ENCODE measurements at regions not wholly inside any gene's neighbourhood (a gene's known extent, or its start where the extent isn't known, plus 50 kb on each side); places are given as distances from the start of the nearest gene placed in this dataset.
"Not testable (repeated sequence)": the region's sequence is repeated elsewhere in the genome, so short reads cannot be mapped to it uniquely, and the experiment has no call there.

- H3K36me3 ChIP-seq, DNase-seq, H3K27me3 ChIP-seq, H3K9me3 ChIP-seq, H3K4me3 ChIP-seq: not testable (repeated sequence)
Observed at GRCh38 chr4:131883181-131883580, 1265.9 kb upstream of the PCDH10 start.

GRCh38 chr4:131925662-131926061 is 1223.4 kb upstream of the PCDH10 start:
- H3K27me3 ChIP-seq, H3K36me3 ChIP-seq, DNase-seq, H3K9me3 ChIP-seq, H3K4me3 ChIP-seq: not testable (repeated sequence)

- not testable (repeated sequence) for H3K36me3 ChIP-seq, H3K4me3 ChIP-seq, H3K27me3 ChIP-seq, H3K9me3 ChIP-seq, DNase-seq
Observed at GRCh38 chr4:131967646-131968045, 1181.4 kb upstream of the PCDH10 start.

GRCh38 chr4:131974730-131975129 is 1174.4 kb upstream of the PCDH10 start:
- DNase-seq = no peak
- no peaks in the 10 kb centered on the region for H3K9me3 ChIP-seq
- no peaks in the 10 kb centered on the region for H3K36me3 ChIP-seq
- H3K4me3 ChIP-seq = no peak overlapping the region
- no peaks in the 10 kb centered on the region for H3K27me3 ChIP-seq

GRCh38 chr4:131975276-131976132 is 1173.6 kb upstream of the PCDH10 start:
- H3K36me3 ChIP-seq, H3K27me3 ChIP-seq, DNase-seq, H3K9me3 ChIP-seq, H3K4me3 ChIP-seq: not testable (repeated sequence)

GRCh38 chr4:131976133-131977002 is 1172.7 kb upstream of the PCDH10 start:
- H3K9me3 ChIP-seq, DNase-seq, H3K4me3 ChIP-seq, H3K36me3 ChIP-seq, H3K27me3 ChIP-seq: not testable (repeated sequence)

GRCh38 chr4:131978120-131978519 is 1171.0 kb upstream of the PCDH10 start:
- no peaks in the 10 kb centered on the region for H3K27me3 ChIP-seq
- no peak overlapping the region for H3K4me3 ChIP-seq
- H3K9me3 ChIP-seq = no peaks in the 10 kb centered on the region
- DNase-seq = no peak
- H3K36me3 ChIP-seq = no peaks in the 10 kb centered on the region

GRCh38 chr4:131989576-131989975 is 1159.5 kb upstream of the PCDH10 start:
- Histone ChIP-seq H3K4me3 (no peak overlapping the region), H3K9me3 (no peaks in the 10 kb centered on the region), H3K27me3 (no peaks in the 10 kb centered on the region), H3K36me3 (no peaks in the 10 kb centered on the region)
- DNase-seq = no peak

- Histone ChIP-seq H3K9me3 (no peaks in the 10 kb centered on the region), H3K27me3 (no peaks in the 10 kb centered on the region), H3K36me3 (no peaks in the 10 kb centered on the region), H3K4me3 (no peak overlapping the region)
- no peak for DNase-seq
Observed at GRCh38 chr4:132001542-132001941, 1147.6 kb upstream of the PCDH10 start.

GRCh38 chr4:132003593-132003992 is 1145.5 kb upstream of the PCDH10 start:
- no peak for DNase-seq
- no peak overlapping the region for H3K4me3 ChIP-seq
- H3K9me3 ChIP-seq = no peaks in the 10 kb centered on the region
- H3K27me3 ChIP-seq = no peaks in the 10 kb centered on the region
- H3K36me3 ChIP-seq = no peaks in the 10 kb centered on the region

GRCh38 chr4:132015321-132015720 is 1133.8 kb upstream of the PCDH10 start:
- Histone ChIP-seq H3K36me3 (no peaks in the 10 kb centered on the region), H3K4me3 (no peak overlapping the region), H3K9me3 (no peaks in the 10 kb centered on the region), H3K27me3 (no peaks in the 10 kb centered on the region)
- no peak for DNase-seq

GRCh38 chr4:132016703-132017350 is 1132.3 kb upstream of the PCDH10 start:
- Histone ChIP-seq H3K36me3 (no peaks in the 10 kb centered on the region), H3K27me3 (no peaks in the 10 kb centered on the region)
- DNase-seq = no peak

GRCh38 chr4:132026166-132026565 is 1122.9 kb upstream of the PCDH10 start:
- no peak overlapping the region for H3K4me3 ChIP-seq
- H3K9me3 ChIP-seq = no peaks in the 10 kb centered on the region
- H3K36me3 ChIP-seq = no peaks in the 10 kb centered on the region
- DNase-seq = no peak
- no peaks in the 10 kb centered on the region for H3K27me3 ChIP-seq

More at GRCh38 chr4:132016703-132017350, 1132.3 kb upstream of the PCDH10 start:
- Histone ChIP-seq H3K4me3 (no peak overlapping the region), H3K9me3 (no peaks in the 10 kb centered on the region)

- Histone ChIP-seq H3K36me3 (no peaks in the 10 kb centered on the region), H3K4me3 (no peak overlapping the region), H3K27me3 (no peaks in the 10 kb centered on the region), H3K9me3 (no peaks in the 10 kb centered on the region)
- no peak for DNase-seq
Observed at GRCh38 chr4:132026816-132027215, 1122.3 kb upstream of the PCDH10 start.

GRCh38 chr4:132056496-132056895 is 1092.6 kb upstream of the PCDH10 start:
- no peak for DNase-seq
- H3K27me3 ChIP-seq = no peaks in the 10 kb centered on the region
- H3K4me3 ChIP-seq = no peak overlapping the region
- H3K36me3 ChIP-seq = no peaks in the 10 kb centered on the region
- H3K9me3 ChIP-seq = no peaks in the 10 kb centered on the region

GRCh38 chr4:132059227-132059626 is 1089.9 kb upstream of the PCDH10 start:
- no peak for DNase-seq
- Histone ChIP-seq H3K36me3 (no peaks in the 10 kb centered on the region), H3K9me3 (no peaks in the 10 kb centered on the region), H3K27me3 (no peaks in the 10 kb centered on the region), H3K4me3 (no peak overlapping the region)

GRCh38 chr4:132062611-132063239 is 1086.4 kb upstream of the PCDH10 start:
- no peak for DNase-seq
- Histone ChIP-seq H3K36me3 (no peaks in the 10 kb centered on the region), H3K27me3 (no peaks in the 10 kb centered on the region), H3K4me3 (no peak overlapping the region), H3K9me3 (no peaks in the 10 kb centered on the region)
